ENCODE measurements at regions not wholly inside any gene's neighbourhood (a gene's known extent, or its start where the extent isn't known, plus 50 kb on each side); places are given as distances from the start of the nearest gene placed in this dataset.

DNA sequence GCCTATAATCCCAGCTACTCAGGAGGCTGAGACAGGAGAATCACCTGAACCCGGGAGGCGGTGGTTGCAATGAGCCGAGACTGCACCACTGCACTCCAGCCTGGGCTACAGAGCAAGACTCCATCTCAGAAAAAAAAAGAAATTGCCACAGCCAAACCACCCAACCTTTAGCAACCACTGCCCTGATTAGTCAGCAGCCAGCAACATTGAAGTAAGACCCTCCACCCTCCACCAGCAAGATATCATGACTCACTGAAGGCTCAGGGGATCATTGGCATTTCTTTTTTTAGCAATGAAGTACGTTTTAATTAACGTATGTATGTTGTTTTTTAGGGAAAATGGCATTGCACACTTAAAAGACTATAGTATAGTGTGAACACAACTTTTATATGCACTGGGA lies 349.1 kb upstream of the ACVR2A start:
- 89 to 93% (median 90%) methylated on average over 5 of the region's 5 CpGs for WGBS, 3 donors
- no peaks in the 10 kb centered on the region for H3K36me3 ChIP-seq (ENCODE audit: insufficient read depth in 1 of 2, low read depth in 1 of 2)

GRCh38 chr2:147492471-147492870 lies 352.4 kb upstream of the ACVR2A start:
- 91 to 93% (median 91%) methylated on average over 2 of the region's 2 CpGs for WGBS, 3 donors
- Histone ChIP-seq H3K4me3 (no peak overlapping the region), H3K9me3 (no peaks in the 10 kb centered on the region), H3K27ac (no peak overlapping the region), H3K27me3 (ENCODE audit: insufficient read depth in 3 of 3, low read length in 2 of 3) (no peaks in the 10 kb centered on the region), H3K36me3 (ENCODE audit: insufficient read depth in 1 of 2, low read depth in 1 of 2) (no peaks in the 10 kb centered on the region), H3K4me1 (no peaks in the 10 kb centered on the region)
- no peak for TF ChIP-seq CTCF (IDR thresholded peaks at IDR 0.05)
- intact Hi-C loops (cut with DNase I), result no loop called here
- DNase-seq (no peak), ATAC-seq (no peak)

More for the DNA sequence above, 349.1 kb upstream of the ACVR2A start:
- no peaks in the 10 kb centered on the region for H3K9me3 ChIP-seq
- no peak overlapping the region for H3K4me3 ChIP-seq
- no peak for DNase-seq
- no peak for TF ChIP-seq CTCF (IDR thresholded peaks at IDR 0.05)
- intact Hi-C loops (cut with DNase I), result no loop called here
- no peaks in the 10 kb centered on the region for H3K27me3 ChIP-seq (ENCODE audit: insufficient read depth in 3 of 3, low read length in 2 of 3)
- no peak overlapping the region for H3K27ac ChIP-seq
- no peaks in the 10 kb centered on the region for H3K4me1 ChIP-seq
- no peak for ATAC-seq

DNA sequence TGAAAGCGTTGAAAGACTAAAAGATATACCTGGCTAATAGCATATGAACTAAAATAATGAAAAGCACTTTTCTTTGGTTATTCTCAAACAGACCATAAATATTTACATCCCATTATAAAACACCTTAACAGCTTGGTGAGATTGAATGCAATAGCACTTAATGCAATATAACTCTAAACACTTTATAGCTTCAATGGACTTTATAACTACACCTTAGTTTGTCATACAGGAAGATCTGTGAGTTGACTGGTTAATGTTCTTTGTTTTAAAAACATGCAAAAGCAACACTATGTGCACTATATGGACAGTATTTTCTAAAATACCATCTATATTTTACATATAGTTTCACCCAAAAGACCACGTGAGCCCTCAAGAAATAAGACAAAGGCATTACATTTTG lies 353.3 kb upstream of the ACVR2A start:
- H3K27me3 ChIP-seq (ENCODE audit: insufficient read depth in 3 of 3, low read length in 2 of 3), result no peaks in the 10 kb centered on the region
- WGBS, 3 donors, result 90 to 94% (median 92%) methylated on average over 2 of the region's 2 CpGs
- no peak for TF ChIP-seq CTCF (IDR thresholded peaks at IDR 0.05)
- ATAC-seq (no peak), DNase-seq (no peak)
- H3K4me1 ChIP-seq, result no peaks in the 10 kb centered on the region
- no peaks in the 10 kb centered on the region for H3K36me3 ChIP-seq (ENCODE audit: insufficient read depth in 1 of 2, low read depth in 1 of 2)
- H3K27ac ChIP-seq, result no peak overlapping the region
- H3K4me3 ChIP-seq, result no peak overlapping the region
- no peaks in the 10 kb centered on the region for H3K9me3 ChIP-seq
- intact Hi-C loops (cut with DNase I), result no loop called here

DNA sequence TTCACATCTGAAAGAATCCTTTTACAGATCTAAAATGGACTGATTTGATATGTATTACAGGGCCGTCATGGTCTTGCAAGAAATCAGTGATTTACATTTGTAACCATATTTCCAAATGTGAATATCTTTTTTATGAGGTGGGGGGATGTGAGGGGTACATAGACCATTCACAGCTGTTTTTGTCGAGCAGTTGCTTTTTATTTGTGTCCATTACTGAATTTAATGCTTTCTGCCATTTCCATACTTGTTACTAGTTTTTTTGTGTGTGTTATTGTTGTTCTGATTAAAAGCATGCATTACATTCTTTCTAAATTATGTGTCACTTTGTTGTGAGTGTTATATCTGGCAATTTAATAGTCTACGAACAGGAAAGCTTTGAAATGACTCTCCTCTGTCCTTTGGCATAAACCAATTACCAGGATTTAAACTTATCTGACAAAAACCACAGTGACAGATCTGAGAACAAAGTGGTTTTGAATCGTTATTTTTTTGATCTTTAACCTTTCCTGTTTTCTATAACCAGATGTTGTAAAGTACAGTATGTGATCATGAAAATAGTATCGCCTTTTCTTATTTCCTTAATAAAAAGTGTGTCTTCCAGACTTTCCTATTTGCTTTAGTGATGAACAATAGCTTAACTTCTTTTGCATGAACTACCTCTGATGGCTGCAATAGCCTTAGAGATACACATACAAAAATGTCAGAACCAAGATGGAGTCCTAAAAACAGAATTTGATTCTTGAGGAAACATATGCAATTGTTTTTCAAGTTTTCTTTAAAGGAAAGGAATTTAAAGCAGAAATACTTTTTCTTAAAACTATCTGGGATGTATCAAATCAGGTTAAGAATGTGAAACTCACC lies 354.2 kb upstream of the ACVR2A start:
- intact Hi-C loops (cut with DNase I), result no loop called here
- Histone ChIP-seq H3K27me3 (ENCODE audit: insufficient read depth in 3 of 3, low read length in 2 of 3) (no peaks in the 10 kb centered on the region), H3K4me3 (no peak overlapping the region), H3K9me3 (no peaks in the 10 kb centered on the region), H3K4me1 (no peaks in the 10 kb centered on the region), H3K27ac (no peak overlapping the region), H3K36me3 (ENCODE audit: insufficient read depth in 1 of 2, low read depth in 1 of 2) (no peaks in the 10 kb centered on the region)
- no peak for ATAC-seq
- no peak for TF ChIP-seq CTCF (IDR thresholded peaks at IDR 0.05)
- no peak for DNase-seq
- WGBS, 3 donors, result 51 to 61% (median 52%) methylated on average over 5 of the region's 5 CpGs

All from psoas muscle (tissue), 7 donors.